HG03025 (cell line): ENCODE measurements at regions not wholly inside any gene's neighbourhood (a gene's known extent, or its start where the extent isn't known, plus 50 kb on each side); places are given as distances from the start of the nearest gene placed in this dataset.
"Not testable (repeated sequence)": the region's sequence is repeated elsewhere in the genome, so short reads cannot be mapped to it uniquely, and the experiment has no call there.

Source experiments
- ATAC-seq: cut with Tn5 transposase; IDR thresholded peaks from one replicate; pipeline ENCODE4 v1.9.1; 2021; ENCODE audit warnings: mild to moderate bottlenecking, moderate library complexity; ENCODE audit not compliant: unreplicated experiment, low FRiP score

GRCh38 chr10:50993771-50994251, 80.5 kb upstream of the PRKG1 start:
- no peak for ATAC-seq

GRCh38 chr10:50997461-50997860, 76.8 kb upstream of the PRKG1 start:
- no peak for ATAC-seq

DNA sequence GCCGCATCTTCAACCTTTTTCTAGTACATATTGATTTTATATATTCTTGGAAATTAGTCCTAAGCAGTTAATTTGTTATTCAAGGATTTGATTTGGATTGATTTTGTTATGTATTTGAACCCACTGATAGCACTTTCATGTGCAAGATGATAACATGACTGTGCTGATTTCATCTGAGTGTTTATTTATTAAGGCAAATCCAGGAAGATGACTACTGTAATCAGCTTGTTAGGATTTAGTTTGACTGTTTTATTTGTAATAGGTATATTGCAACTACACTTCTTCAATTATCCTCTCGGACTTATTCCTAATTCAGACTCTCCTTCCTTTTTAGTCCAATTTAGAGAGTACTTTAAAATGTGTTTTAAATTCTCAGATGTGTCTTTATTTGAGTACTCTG, 75.1 kb upstream of the PRKG1 start:
- no peak for ATAC-seq

GRCh38 chr10:51000164-51000563, 74.1 kb upstream of the PRKG1 start:
- no peak for ATAC-seq

GRCh38 chr10:51000976-51001375, 73.3 kb upstream of the PRKG1 start:
- ATAC-seq: no peak

GRCh38 chr10:51001587-51001986, 72.7 kb upstream of the PRKG1 start:
- no peak for ATAC-seq

- ATAC-seq: no peak
These were observed 71.8 kb upstream of the PRKG1 start for GRCh38 chr10:51002469-51002868.

DNA sequence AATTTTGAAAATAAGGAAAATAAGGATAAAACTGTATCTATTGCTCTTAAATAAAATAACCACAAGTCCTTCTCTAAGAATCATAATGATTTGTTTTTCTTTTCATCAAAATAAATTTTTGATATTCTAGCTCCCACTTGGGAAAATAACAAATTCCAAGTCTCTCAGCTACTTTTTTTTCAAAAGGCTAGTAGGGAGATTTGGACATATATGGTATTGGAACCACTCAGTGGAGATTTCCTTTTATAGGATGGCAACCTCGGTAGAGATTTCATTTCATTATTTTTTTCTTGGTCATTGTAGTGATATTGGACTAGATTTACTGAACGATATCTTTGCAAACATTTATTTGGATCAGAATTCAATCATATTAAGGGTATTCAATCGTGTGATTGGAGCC, 69.5 kb upstream of the PRKG1 start:
- ATAC-seq: no peak

GRCh38 chr10:51005551-51005950, 68.7 kb upstream of the PRKG1 start:
- no peak for ATAC-seq

DNA sequence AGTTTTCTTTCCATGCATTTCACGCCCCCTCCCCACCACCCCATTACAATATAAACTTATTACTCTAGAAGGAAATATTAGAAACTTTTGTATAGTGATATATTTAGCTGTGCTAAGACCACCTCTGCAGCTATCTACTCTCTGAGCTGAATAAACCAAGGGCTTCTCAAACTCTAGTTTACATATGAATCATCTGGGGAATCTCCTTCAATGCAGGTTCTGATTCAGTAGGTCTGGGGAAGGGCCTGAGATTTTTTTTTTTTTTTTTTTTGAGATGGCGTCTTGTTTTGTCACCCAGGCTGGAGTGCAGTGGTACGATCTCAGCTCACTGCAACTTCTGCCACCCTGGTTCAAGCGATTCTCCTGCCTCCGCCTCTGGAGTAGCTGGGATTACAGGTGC, 67.6 kb upstream of the PRKG1 start:
- no peak for ATAC-seq

- no peak for ATAC-seq
These were observed 66.5 kb upstream of the PRKG1 start for GRCh38 chr10:51007781-51008180.

GRCh38 chr10:51008346-51008745, 65.9 kb upstream of the PRKG1 start:
- ATAC-seq: no peak

GRCh38 chr10:51010977-51011376, 63.3 kb upstream of the PRKG1 start:
- ATAC-seq: peak; percentile 59

- ATAC-seq: no peak
These were observed 62.2 kb upstream of the PRKG1 start for GRCh38 chr10:51012073-51012472.

DNA sequence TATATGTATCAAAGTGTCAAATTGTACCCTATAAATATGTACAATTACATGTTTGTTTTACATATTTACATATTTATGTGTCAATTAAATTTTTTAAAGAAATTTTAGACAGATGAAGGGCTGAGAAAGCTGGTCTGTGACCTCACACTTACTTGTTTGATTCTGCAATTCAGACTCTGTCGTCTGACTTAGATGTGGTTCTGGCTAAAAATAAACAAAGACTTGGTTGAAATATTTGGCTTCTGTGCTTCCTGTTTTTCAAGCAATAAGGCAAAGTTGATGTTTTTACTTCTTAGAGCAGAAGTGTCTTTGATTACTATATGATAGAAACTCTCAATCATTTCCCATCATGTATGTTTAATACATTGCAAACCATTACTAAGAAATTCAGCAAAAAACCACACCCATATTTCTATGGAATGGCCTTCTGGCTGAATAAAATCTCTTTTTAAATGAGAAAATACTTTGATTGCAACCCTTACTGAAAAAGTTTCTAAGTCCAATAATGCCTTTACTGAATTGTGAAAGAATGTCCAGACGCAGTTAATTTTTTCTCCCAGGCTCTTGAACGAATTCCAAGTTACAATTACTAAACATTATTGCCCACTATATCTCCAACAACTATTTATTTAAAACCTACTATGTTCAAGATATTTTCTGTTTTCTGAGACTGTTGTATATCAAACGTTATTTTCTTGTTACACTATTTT, 59.5 kb upstream of the PRKG1 start:
- ATAC-seq: no peak

GRCh38 chr10:51015390-51015754, 58.9 kb upstream of the PRKG1 start:
- ATAC-seq: not testable (repeated sequence)

DNA sequence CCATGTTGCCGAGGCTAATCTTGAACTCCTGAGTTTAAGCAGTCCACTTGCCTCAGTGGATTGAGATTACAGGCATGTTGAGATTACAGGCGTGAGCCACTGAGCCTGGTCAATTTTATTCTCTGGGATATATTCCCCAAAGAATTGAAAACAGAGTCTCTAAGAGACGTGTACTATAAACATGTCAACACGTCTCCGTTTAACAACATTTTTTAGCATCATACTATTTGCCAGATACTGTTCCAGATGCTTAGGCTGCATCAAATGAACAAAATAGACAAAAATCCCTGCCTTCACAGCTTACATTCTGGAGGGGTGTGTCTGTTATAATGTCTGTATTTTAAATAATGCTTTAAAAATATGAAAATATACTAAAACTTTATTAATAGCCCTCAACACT, 54.1 kb upstream of the PRKG1 start:
- no peak for ATAC-seq

DNA sequence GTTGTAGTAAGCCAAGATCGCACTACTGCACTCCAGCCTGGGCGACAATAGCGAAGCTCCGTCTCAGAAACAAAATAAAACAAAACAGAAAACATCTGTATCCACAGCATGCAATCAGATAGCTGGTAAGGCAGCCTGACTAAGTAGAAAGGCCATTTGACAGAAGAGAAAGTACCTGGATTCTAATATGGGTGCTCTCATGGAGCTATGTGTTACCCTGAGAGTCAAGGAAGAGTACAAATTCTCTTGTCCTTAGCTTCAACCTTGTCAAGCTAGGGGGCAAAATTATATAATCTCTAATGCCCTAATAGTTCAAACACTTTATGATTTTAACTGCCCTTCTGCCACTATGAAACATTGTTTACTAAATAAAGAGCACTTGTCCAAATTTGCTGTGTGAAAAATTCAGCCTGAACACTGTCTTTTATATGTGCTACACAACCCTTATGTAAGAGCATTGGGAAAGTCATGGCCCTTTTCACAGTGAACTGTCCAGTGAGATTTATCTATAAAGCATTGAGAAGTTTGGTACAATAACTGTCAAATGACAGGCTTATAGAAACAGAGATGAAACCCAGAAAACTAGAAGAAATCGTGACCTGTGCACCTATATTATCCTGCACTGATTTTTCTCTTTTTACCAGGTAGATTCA, 51.2 kb upstream of the PRKG1 start:
- ATAC-seq: no peak

GRCh38 chr10:51023636-51024035, 50.7 kb upstream of the PRKG1 start:
- no peak for ATAC-seq
